CD1c-positive myeloid dendritic cell (primary cell): ENCODE measurements at regions not wholly inside any gene's neighbourhood (a gene's known extent, or its start where the extent isn't known, plus 50 kb on each side); places are given as distances from the start of the nearest gene placed in this dataset.

Experiments used
- DNase-seq: peaks from one replicate; pipeline ENCODE4 v3.0.0-alpha.2; 2016; ENCODE audit errors: extremely low spot score

- DNase-seq: no peak
Observed at GRCh38 chr21:38933731-38934130, 128.0 kb downstream of the ETS2 start.

- DNase-seq: peak; percentile 74
Observed at GRCh38 chr21:38931291-38931690, 125.6 kb downstream of the ETS2 start.

- peak; percentile 81 for DNase-seq
Observed at GRCh38 chr21:38930853-38931252, 125.1 kb downstream of the ETS2 start.

GRCh38 chr21:38930066-38930465, 124.3 kb downstream of the ETS2 start:
- no peak for DNase-seq

- no peak for DNase-seq
Observed at GRCh38 chr21:38929652-38930051, 123.9 kb downstream of the ETS2 start.

GRCh38 chr21:38929142-38929541, 123.4 kb downstream of the ETS2 start:
- DNase-seq: peak; percentile 61

GRCh38 chr21:38927776-38928175, 122.0 kb downstream of the ETS2 start:
- DNase-seq: no peak

GRCh38 chr21:38925923-38926322, 120.2 kb downstream of the ETS2 start:
- DNase-seq: peak; percentile 33

- no peak for DNase-seq
Observed at GRCh38 chr21:38925478-38925877, 119.7 kb downstream of the ETS2 start.

- DNase-seq: no peak
Observed at GRCh38 chr21:38924954-38925353, 119.2 kb downstream of the ETS2 start.

GRCh38 chr21:38923429-38923828, 117.7 kb downstream of the ETS2 start:
- no peak for DNase-seq

- no peak for DNase-seq
Observed at GRCh38 chr21:38922474-38923235, 116.9 kb downstream of the ETS2 start.

- no peak for DNase-seq
Observed at GRCh38 chr21:38921511-38922251, 116.0 kb downstream of the ETS2 start.

GRCh38 chr21:38920631-38921398, 115.1 kb downstream of the ETS2 start:
- no peak for DNase-seq

- peak; percentile 39 for DNase-seq
Observed at GRCh38 chr21:38918607-38919346, 113.0 kb downstream of the ETS2 start.

GRCh38 chr21:38917043-38917774, 111.5 kb downstream of the ETS2 start:
- DNase-seq: no peak

- DNase-seq: no peak
Observed at GRCh38 chr21:38916214-38916964, 110.7 kb downstream of the ETS2 start.

GRCh38 chr21:38915546-38915945, 109.8 kb downstream of the ETS2 start:
- DNase-seq: no peak

GRCh38 chr21:38914528-38915293, 109.0 kb downstream of the ETS2 start:
- DNase-seq: peak; percentile 73
